ENCODE measurements at regions not wholly inside any gene's neighbourhood (a gene's known extent, or its start where the extent isn't known, plus 50 kb on each side); places are given as distances from the start of the nearest gene placed in this dataset.

DNA sequence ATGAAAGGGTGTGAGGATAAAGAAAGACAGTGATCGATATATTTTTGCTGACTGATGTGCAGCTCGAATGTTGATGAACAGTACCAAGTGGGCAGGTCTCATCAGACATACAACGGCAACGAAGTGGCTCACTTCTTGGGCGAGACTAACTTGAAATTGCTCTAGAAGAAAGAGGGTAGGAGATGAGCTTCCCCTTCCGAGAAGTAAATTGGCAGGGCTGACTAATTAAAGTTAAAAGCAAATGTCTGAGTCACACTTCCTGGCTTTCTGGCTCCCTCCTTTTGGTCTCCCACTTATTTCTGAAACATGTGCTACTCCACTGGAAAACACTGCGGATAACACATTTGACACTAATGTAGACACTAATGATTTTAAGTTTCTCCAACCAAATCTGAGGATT, 228.3 kb downstream of the ABHD5 start:
- TF ChIP-seq EZH2phosphoT487 (IDR thresholded peaks at IDR 0.05; ENCODE audit: insufficient read depth, low read depth) (no peak), EZH2 (IDR thresholded peaks at IDR 0.05; ENCODE audit: insufficient read depth, poor library complexity, severe bottlenecking) (no peak)

Measured in GM23248 (cell line).